ENCODE measurements at regions not wholly inside any gene's neighbourhood (a gene's known extent, or its start where the extent isn't known, plus 50 kb on each side); places are given as distances from the start of the nearest gene placed in this dataset.

- TF ChIP-seq ZNF114 (CRISPR knock-in tag; IDR thresholded peaks at IDR 0.05), result no peak
- TF ChIP-seq POLR2AphosphoS5 (IDR thresholded peaks at IDR 0.05; ENCODE audit: low read depth), result no peak
- TF ChIP-seq ZNF462 (CRISPR knock-in tag; IDR thresholded peaks at IDR 0.05), result no peak
These were observed 59.4 kb downstream of the ZZZ3 start (continued) for GRCh38 chr1:77623066-77623465.

- no peak overlapping the region for H3K4me2 ChIP-seq
- no peak for ATAC-seq
- no peaks in the 10 kb centered on the region for H3K27me3 ChIP-seq (ENCODE audit: insufficient read depth)
- TF ChIP-seq ZNF331 (CRISPR knock-in tag; IDR thresholded peaks at IDR 0.05; ENCODE audit: low read depth), result no peak
- no peak for TF ChIP-seq POLR2AphosphoS5 (IDR thresholded peaks at IDR 0.05; ENCODE audit: low read depth)
- no peak for TF ChIP-seq REST (IDR thresholded peaks at IDR 0.05; ENCODE audit: unreplicated experiment)
- TF ChIP-seq NANOG (IDR thresholded peaks at IDR 0.05; ENCODE audit: borderline replicate concordance), result no peak
- TF ChIP-seq ETS1 (IDR thresholded peaks at IDR 0.05), result no peak
- TF ChIP-seq EZH2 (IDR thresholded peaks at IDR 0.05; ENCODE audit: low read depth, unreplicated experiment), result no peak
- TF ChIP-seq JUNB (IDR thresholded peaks at IDR 0.05; ENCODE audit: unreplicated experiment), result no peak
- no peaks in the 10 kb centered on the region for H3K4me1 Mint-ChIP-seq
- H3K4me3 Mint-ChIP-seq, result no peak overlapping the region
- no peaks in the 10 kb centered on the region for H3F3A ChIP-seq (replicated peaks; ENCODE audit: low read depth)
- no peak for DNase-seq (ENCODE audit: low spot score)
- H3K27ac Mint-ChIP-seq, result no peak overlapping the region
- no peak overlapping the region for H3K27ac ChIP-seq (ENCODE audit: low read depth)
- peaks cover 8% of the 10 kb centered on the region for H3K36me3 Mint-ChIP-seq (ENCODE audit: low read depth)
- no peaks in the 10 kb centered on the region for H3K79me2 ChIP-seq (replicated peaks; ENCODE audit: insufficient read depth)
- H3K36me3 ChIP-seq (ENCODE audit: insufficient read depth), result no peaks in the 10 kb centered on the region; the same call in none of the 2 replicates
- no peaks in the 10 kb centered on the region for H3K9me2 ChIP-seq (ENCODE audit: insufficient read depth)
- no peaks in the 10 kb centered on the region for H3K4me1 ChIP-seq (ENCODE audit: insufficient read depth)
- no peak overlapping the region for H3K4me3 ChIP-seq
- H3K9me3 Mint-ChIP-seq, result peaks cover 1% of the 10 kb centered on the region; the same call in 1 of the 3 replicates
- no peak overlapping the region for H2AFZ ChIP-seq
- H3K27me3 Mint-ChIP-seq (ENCODE audit: insufficient read depth, low read depth, poor library complexity), result no peaks in the 10 kb centered on the region
- no peaks in the 10 kb centered on the region for H4K20me1 ChIP-seq (replicated peaks; ENCODE audit: insufficient read depth)
These were observed 62.2 kb downstream of the ZZZ3 start for GRCh38 chr1:77620273-77620672.

All from GM23338 (cell line).